ENCODE measurements at regions not wholly inside any gene's neighbourhood (a gene's known extent, or its start where the extent isn't known, plus 50 kb on each side); places are given as distances from the start of the nearest gene placed in this dataset.

DNA sequence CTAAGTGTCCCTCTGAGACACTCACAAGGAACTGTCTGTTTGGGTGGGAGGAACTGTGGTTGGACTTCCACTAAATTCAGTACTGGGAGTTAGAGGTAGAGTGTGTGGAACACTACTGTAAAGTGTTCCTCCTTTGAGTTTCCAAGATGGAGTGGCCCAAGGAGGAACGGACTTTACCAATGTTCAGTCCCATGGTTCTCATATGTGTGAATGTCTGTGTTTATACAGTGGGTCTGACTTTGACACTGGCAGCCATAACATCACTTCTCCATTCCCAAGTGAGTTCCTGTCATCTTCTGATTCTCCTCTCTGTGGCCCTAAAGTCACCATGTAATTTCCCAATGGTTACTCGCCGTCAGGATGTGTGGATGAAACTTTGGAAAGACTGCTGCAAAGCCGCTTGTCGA is 136.8 kb upstream of the SERP2 start:
- TF ChIP-seq, protein P1, sequence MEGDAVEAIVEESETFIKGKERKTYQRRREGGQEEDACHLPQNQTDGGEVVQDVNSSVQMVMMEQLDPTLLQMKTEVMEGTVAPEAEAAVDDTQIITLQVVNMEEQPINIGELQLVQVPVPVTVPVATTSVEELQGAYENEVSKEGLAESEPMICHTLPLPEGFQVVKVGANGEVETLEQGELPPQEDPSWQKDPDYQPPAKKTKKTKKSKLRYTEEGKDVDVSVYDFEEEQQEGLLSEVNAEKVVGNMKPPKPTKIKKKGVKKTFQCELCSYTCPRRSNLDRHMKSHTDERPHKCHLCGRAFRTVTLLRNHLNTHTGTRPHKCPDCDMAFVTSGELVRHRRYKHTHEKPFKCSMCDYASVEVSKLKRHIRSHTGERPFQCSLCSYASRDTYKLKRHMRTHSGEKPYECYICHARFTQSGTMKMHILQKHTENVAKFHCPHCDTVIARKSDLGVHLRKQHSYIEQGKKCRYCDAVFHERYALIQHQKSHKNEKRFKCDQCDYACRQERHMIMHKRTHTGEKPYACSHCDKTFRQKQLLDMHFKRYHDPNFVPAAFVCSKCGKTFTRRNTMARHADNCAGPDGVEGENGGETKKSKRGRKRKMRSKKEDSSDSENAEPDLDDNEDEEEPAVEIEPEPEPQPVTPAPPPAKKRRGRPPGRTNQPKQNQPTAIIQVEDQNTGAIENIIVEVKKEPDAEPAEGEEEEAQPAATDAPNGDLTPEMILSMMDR (IDR thresholded peaks at IDR 0.05) = no peak
- TF ChIP-seq POLR2A (IDR thresholded peaks at IDR 0.05) (no peak), POLR2AphosphoS5 (IDR thresholded peaks at IDR 0.05) (no peak), EP300 (IDR thresholded peaks at IDR 0.05) (no peak)

All from suprapubic skin (tissue), 4 donors.